ENCODE measurements at regions not wholly inside any gene's neighbourhood (a gene's known extent, or its start where the extent isn't known, plus 50 kb on each side); places are given as distances from the start of the nearest gene placed in this dataset.
A peak's percentile ranks its signal among the peaks of the same experiment; 100 is the strongest.

DNA sequence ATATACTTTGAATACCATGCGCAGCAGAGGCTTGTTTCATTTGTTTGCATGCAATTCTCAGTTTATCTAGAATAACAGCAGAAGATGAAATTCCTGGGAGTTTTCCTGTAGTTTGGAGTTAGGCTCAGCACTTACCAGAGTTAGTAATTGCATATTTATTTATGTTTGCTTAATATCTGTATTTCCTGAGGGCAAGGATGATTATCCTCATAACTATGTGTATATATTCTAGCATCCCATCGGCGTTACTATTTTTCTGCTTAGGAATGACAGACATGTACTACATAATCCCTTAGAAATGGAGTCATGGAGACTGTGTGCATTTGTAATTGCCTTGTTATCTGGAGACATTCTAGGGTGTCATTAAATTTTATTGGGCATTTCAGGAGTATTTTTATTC lies 1184.8 kb downstream of the DTWD2 start:
- H3K9me3 Mint-ChIP-seq (ENCODE audit: unreplicated experiment), result no peaks in the 10 kb centered on the region
- no peaks in the 10 kb centered on the region for H3K27me3 Mint-ChIP-seq (ENCODE audit: insufficient read depth, unreplicated experiment)
- no peak overlapping the region for H3K27ac Mint-ChIP-seq (ENCODE audit: low read depth, unreplicated experiment)
- TF ChIP-seq, protein P1, sequence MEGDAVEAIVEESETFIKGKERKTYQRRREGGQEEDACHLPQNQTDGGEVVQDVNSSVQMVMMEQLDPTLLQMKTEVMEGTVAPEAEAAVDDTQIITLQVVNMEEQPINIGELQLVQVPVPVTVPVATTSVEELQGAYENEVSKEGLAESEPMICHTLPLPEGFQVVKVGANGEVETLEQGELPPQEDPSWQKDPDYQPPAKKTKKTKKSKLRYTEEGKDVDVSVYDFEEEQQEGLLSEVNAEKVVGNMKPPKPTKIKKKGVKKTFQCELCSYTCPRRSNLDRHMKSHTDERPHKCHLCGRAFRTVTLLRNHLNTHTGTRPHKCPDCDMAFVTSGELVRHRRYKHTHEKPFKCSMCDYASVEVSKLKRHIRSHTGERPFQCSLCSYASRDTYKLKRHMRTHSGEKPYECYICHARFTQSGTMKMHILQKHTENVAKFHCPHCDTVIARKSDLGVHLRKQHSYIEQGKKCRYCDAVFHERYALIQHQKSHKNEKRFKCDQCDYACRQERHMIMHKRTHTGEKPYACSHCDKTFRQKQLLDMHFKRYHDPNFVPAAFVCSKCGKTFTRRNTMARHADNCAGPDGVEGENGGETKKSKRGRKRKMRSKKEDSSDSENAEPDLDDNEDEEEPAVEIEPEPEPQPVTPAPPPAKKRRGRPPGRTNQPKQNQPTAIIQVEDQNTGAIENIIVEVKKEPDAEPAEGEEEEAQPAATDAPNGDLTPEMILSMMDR (IDR thresholded peaks at IDR 0.05; ENCODE audit: unreplicated experiment), result no peak
- H3K4me1 Mint-ChIP-seq (ENCODE audit: insufficient read depth, unreplicated experiment), result no peaks in the 10 kb centered on the region
- POLR2A ChIA-PET, result interaction anchor here (0.6 kb wide), 1 partner anchor 1349 kb away, joined by 3 read pairs; no protein-coding TSS in a partner anchor
- no peaks in the 10 kb centered on the region for H3K36me3 Mint-ChIP-seq (ENCODE audit: insufficient read depth, unreplicated experiment)
- no peak overlapping the region for H3K4me3 Mint-ChIP-seq (ENCODE audit: unreplicated experiment)
- intact Hi-C loops (cut with micrococcal nuclease), result no loop called here
- peak; percentile 14 for DNase-seq (ENCODE audit: unreplicated experiment)
- CTCF ChIA-PET, result no interaction called here
- no TSS peak for BruUV-seq (replicated peaks)

DNA sequence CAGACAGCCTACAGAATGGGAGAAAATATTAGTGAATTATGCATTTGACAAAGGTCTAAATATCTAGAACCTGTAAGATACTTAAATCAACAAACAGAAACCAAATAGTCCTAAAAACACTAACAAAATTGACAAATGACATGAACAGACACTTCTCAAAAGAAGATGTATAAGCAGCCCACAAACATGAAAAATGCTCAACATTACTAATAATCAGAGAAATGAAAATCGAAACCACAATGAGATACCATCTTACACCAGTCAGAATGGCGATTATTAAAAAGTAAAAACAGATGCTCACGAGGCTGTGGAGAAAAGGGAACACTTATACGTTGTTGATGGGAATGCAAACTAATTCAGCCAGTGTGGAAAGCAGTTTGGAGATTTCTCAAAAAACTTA lies 1186.8 kb downstream of the DTWD2 start:
- TF ChIP-seq, protein P1 (IDR thresholded peaks at IDR 0.05; ENCODE audit: unreplicated experiment), result no peak
- DNase-seq (ENCODE audit: unreplicated experiment), result no peak
- no peaks in the 10 kb centered on the region for H3K4me1 Mint-ChIP-seq (ENCODE audit: insufficient read depth, unreplicated experiment)
- H3K27ac Mint-ChIP-seq (ENCODE audit: low read depth, unreplicated experiment), result no peak overlapping the region
- ChIA-PET CTCF (no interaction called here), POLR2A (no interaction called here)
- H3K4me3 Mint-ChIP-seq (ENCODE audit: unreplicated experiment), result no peak overlapping the region
- no peaks in the 10 kb centered on the region for H3K27me3 Mint-ChIP-seq (ENCODE audit: insufficient read depth, unreplicated experiment)
- intact Hi-C loops (cut with micrococcal nuclease), result no loop called here
- H3K36me3 Mint-ChIP-seq (ENCODE audit: insufficient read depth, unreplicated experiment), result no peaks in the 10 kb centered on the region
- no peaks in the 10 kb centered on the region for H3K9me3 Mint-ChIP-seq (ENCODE audit: unreplicated experiment)
- BruUV-seq (replicated peaks), result no TSS peak

GRCh38 chr5:117800261-117800660 lies 1188.1 kb downstream of the DTWD2 start:
- CTCF ChIA-PET, result no interaction called here
- H3K4me3 Mint-ChIP-seq (ENCODE audit: unreplicated experiment), result no peak overlapping the region
- POLR2A ChIA-PET, result interaction anchor here (1.0 kb wide), 1 partner anchor 14 kb away, joined by 3 read pairs; no protein-coding TSS in a partner anchor
- DNase-seq (ENCODE audit: unreplicated experiment), result no peak
- H3K36me3 Mint-ChIP-seq (ENCODE audit: insufficient read depth, unreplicated experiment), result no peaks in the 10 kb centered on the region
- no peaks in the 10 kb centered on the region for H3K9me3 Mint-ChIP-seq (ENCODE audit: unreplicated experiment)
- no peaks in the 10 kb centered on the region for H3K27me3 Mint-ChIP-seq (ENCODE audit: insufficient read depth, unreplicated experiment)
- H3K4me1 Mint-ChIP-seq (ENCODE audit: insufficient read depth, unreplicated experiment), result no peaks in the 10 kb centered on the region
- no TSS peak for BruUV-seq (replicated peaks)
- intact Hi-C loops (cut with micrococcal nuclease), result no loop called here
- H3K27ac Mint-ChIP-seq (ENCODE audit: low read depth, unreplicated experiment), result no peak overlapping the region
- TF ChIP-seq, protein P1 (IDR thresholded peaks at IDR 0.05; ENCODE audit: unreplicated experiment), result no peak

DNA sequence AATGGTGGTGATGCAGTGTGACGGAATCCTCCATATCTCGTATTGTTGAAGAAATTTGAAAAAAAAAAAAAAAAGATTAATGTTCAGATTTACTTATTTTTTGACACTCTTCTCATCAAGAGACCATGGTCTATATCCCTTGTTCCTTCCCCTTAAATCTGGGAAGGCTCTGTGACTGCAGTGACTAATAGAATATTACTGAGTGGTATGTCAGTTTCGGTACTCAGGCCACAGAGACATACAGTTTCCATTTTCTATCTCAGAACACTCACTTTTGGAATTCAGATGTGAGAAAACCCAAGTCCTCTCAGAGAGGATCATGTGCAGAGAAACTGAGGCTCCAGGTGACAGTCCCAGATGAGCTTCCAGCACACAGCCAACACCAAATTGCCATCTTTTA lies 1193.5 kb downstream of the DTWD2 start:
- CTCF ChIA-PET, result no interaction called here
- H3K4me1 Mint-ChIP-seq (ENCODE audit: insufficient read depth, unreplicated experiment), result no peaks in the 10 kb centered on the region
- no peaks in the 10 kb centered on the region for H3K36me3 Mint-ChIP-seq (ENCODE audit: insufficient read depth, unreplicated experiment)
- H3K27me3 Mint-ChIP-seq (ENCODE audit: insufficient read depth, unreplicated experiment), result no peaks in the 10 kb centered on the region
- intact Hi-C loops (cut with micrococcal nuclease), result no loop called here
- BruUV-seq (replicated peaks), result no TSS peak
- TF ChIP-seq, protein P1 (IDR thresholded peaks at IDR 0.05; ENCODE audit: unreplicated experiment), result no peak
- no peak overlapping the region for H3K27ac Mint-ChIP-seq (ENCODE audit: low read depth, unreplicated experiment)
- no peaks in the 10 kb centered on the region for H3K9me3 Mint-ChIP-seq (ENCODE audit: unreplicated experiment)
- no peak overlapping the region for H3K4me3 Mint-ChIP-seq (ENCODE audit: unreplicated experiment)
- POLR2A ChIA-PET, result no interaction called here
- DNase-seq (ENCODE audit: unreplicated experiment), result no peak
